Keratinocyte (primary cell): ENCODE measurements at regions not wholly inside any gene's neighbourhood (a gene's known extent, or its start where the extent isn't known, plus 50 kb on each side); places are given as distances from the start of the nearest gene placed in this dataset.
"Not testable (repeated sequence)": the region's sequence is repeated elsewhere in the genome, so short reads cannot be mapped to it uniquely, and the experiment has no call there.

Experiments
- DNase-seq: peaks from one replicate; pipeline ENCODE4 v3.0.0-alpha.2; 2011; ENCODE audit warnings: low read depth, missing footprints, low spot score
- FAIRE-seq: peaks from 2 replicates; lab custom pipeline; 2011; peaks lifted over from hg19 to GRCh38; lab: Jason Lieb, UNC
- H2AFZ ChIP-seq: 2 replicates; pipeline ENCODE4 v1.6.0; 2012; ENCODE audit warnings: low read length, control low read depth, inconsistent platforms; ENCODE audit not compliant: control insufficient read depth
- H3K27ac ChIP-seq: 2 replicates; pipeline ENCODE4 v1.5.1; 2011; ENCODE audit warnings: low read length; ENCODE audit not compliant: control insufficient read depth, insufficient read depth
- H3K27me3 ChIP-seq: 3 replicates; pipeline ENCODE4 v1.6.0; 2011; ENCODE audit warnings: low read length; ENCODE audit not compliant: control insufficient read depth, insufficient read depth; ENCODE audit errors: extremely low read depth
- H3K36me3 ChIP-seq, 2 experiments: 2 replicates in 1 of 2; 3 replicates in 1 of 2; pipeline ENCODE4 v1.5.1; 2011; ENCODE audit warnings: low read length in 2 of 2, mild to moderate bottlenecking in 1 of 2; ENCODE audit not compliant: control insufficient read depth in 2 of 2, insufficient read depth in 2 of 2; ENCODE audit errors: extremely low read depth in 1 of 2
- H3K4me1 ChIP-seq: 3 replicates; pipeline ENCODE4 v1.5.1; 2011; ENCODE audit warnings: low read length; ENCODE audit not compliant: control insufficient read depth, insufficient read depth; ENCODE audit errors: extremely low read depth
- H3K4me2 ChIP-seq: 3 replicates; pipeline ENCODE4 v1.6.0; 2011; ENCODE audit warnings: low read depth, low read length; ENCODE audit not compliant: control insufficient read depth, insufficient read depth; ENCODE audit errors: extremely low read depth
- H3K4me3 ChIP-seq, 3 experiments: fragments of 200-600 bp in 1 of 3; sonication (generic) in 1 of 3; 2 replicates in 2 of 3; 3 replicates in 1 of 3; pipeline ENCODE4 v1.5.1; 2011 to 2016; ENCODE audit warnings: low read length in 3 of 3, mild to moderate bottlenecking in 3 of 3, control low read depth in 2 of 3, inconsistent platforms in 1 of 3, low read depth in 1 of 3, mixed read lengths in 1 of 3, mixed run types in 1 of 3, moderate library complexity in 1 of 3; ENCODE audit not compliant: control insufficient read depth in 2 of 3, insufficient read depth in 2 of 3; ENCODE audit errors: extremely low read depth in 1 of 3
- H3K79me2 ChIP-seq: 2 replicates; pipeline ENCODE4 v1.6.0; 2012; ENCODE audit warnings: low read length; ENCODE audit not compliant: control insufficient read depth, insufficient read depth
- H3K9ac ChIP-seq: 3 replicates; pipeline ENCODE4 v1.6.0; 2011; ENCODE audit warnings: low read length; ENCODE audit not compliant: control insufficient read depth, insufficient read depth; ENCODE audit errors: extremely low read depth
- H3K9me1 ChIP-seq: 3 replicates; pipeline ENCODE4 v1.6.0; 2011; ENCODE audit warnings: low read length; ENCODE audit not compliant: control insufficient read depth, insufficient read depth; ENCODE audit errors: extremely low read depth
- H3K9me3 ChIP-seq: 2 replicates; pipeline ENCODE4 v1.5.1; 2012; ENCODE audit warnings: low read depth, low read length; ENCODE audit not compliant: control insufficient read depth
- H4K20me1 ChIP-seq: 3 replicates; pipeline ENCODE4 v1.6.0; 2011; ENCODE audit warnings: low read length; ENCODE audit not compliant: control insufficient read depth, insufficient read depth; ENCODE audit errors: extremely low read depth
- CTCF ChIP-seq, 3 experiments: IDR thresholded peaks in 1 of 3; conservative IDR thresholded peaks in 1 of 3; optimal IDR thresholded peaks in 1 of 3; 2 replicates in 2 of 3; 3 replicates in 1 of 3; pipeline versions ENCODE3 to v1.5.1; 2011; ENCODE audit warnings: low read length in 3 of 3, mild to moderate bottlenecking in 3 of 3, moderate library complexity in 2 of 3, control low read depth in 1 of 3, inconsistent platforms in 1 of 3; ENCODE audit not compliant: insufficient read depth in 2 of 3; ENCODE audit errors: extremely low read depth in 1 of 3
- EZH2 ChIP-seq: IDR thresholded peaks from one replicate; pipeline ENCODE4 v1.6.1; 2012; ENCODE audit warnings: inconsistent platforms, mild to moderate bottlenecking, low read length, moderate library complexity
- dilution Hi-C: fragments of 300-500 bp; cut with MboI; formaldehyde crosslinking; loops from one replicate; pipeline ENCODE4 v1.7.0; 2020; ENCODE audit warnings: low sequenced_read_pairs; ENCODE audit not compliant: extremely low pct_ligation_motif_present

- no peaks in the 10 kb centered on the region for H4K20me1 ChIP-seq
- FAIRE-seq (no peak), DNase-seq (no peak)
- H3K9me3 ChIP-seq, result no peaks in the 10 kb centered on the region
- no peak for TF ChIP-seq EZH2
- no peak for TF ChIP-seq CTCF (optimal IDR thresholded peaks at IDR 0.05 in 1 of 3, IDR thresholded peaks at IDR 0.05 in 1 of 3, conservative IDR thresholded peaks at IDR 0.05 in 1 of 3; ENCODE audit: extremely low read depth in 1 of 3, insufficient read depth in 2 of 3, low read length in 3 of 3)
- H3K27me3 ChIP-seq, result no peaks in the 10 kb centered on the region
- no peak overlapping the region for H3K4me3 ChIP-seq
- H2AFZ ChIP-seq, result no peak overlapping the region
- no peak overlapping the region for H3K9ac ChIP-seq
- no peaks in the 10 kb centered on the region for H3K36me3 ChIP-seq
- dilution Hi-C loops, result no loop called here
- no peak overlapping the region for H3K4me2 ChIP-seq
- H3K79me2 ChIP-seq, result no peaks in the 10 kb centered on the region
- H3K27ac ChIP-seq, result no peak overlapping the region
- H3K4me1 ChIP-seq, result no peaks in the 10 kb centered on the region
- no peaks in the 10 kb centered on the region for H3K9me1 ChIP-seq
These were observed 1277.0 kb upstream of the SLC39A10 start for GRCh38 chr2:194380011-194380410.

GRCh38 chr2:194367390-194367789 is 1289.6 kb upstream of the SLC39A10 start:
- H3K4me3 ChIP-seq, H3K79me2 ChIP-seq, dilution Hi-C loops, H3K9me1 ChIP-seq, H3K9me3 ChIP-seq, FAIRE-seq, H3K4me1 ChIP-seq, H3K27me3 ChIP-seq, H3K27ac ChIP-seq, H3K36me3 ChIP-seq, H3K9ac ChIP-seq, H3K4me2 ChIP-seq, H2AFZ ChIP-seq, H4K20me1 ChIP-seq, DNase-seq: not testable (repeated sequence)

GRCh38 chr2:194363878-194364277 is 1293.1 kb upstream of the SLC39A10 start:
- Histone ChIP-seq H3K27me3 (no peaks in the 10 kb centered on the region), H2AFZ (no peak overlapping the region), H3K36me3 (no peaks in the 10 kb centered on the region), H3K9ac (no peak overlapping the region), H3K4me1 (no peaks in the 10 kb centered on the region), H3K9me3 (no peaks in the 10 kb centered on the region), H3K4me3 (no peak overlapping the region), H3K9me1 (no peaks in the 10 kb centered on the region), H3K4me2 (no peak overlapping the region), H3K27ac (no peak overlapping the region), H4K20me1 (no peaks in the 10 kb centered on the region), H3K79me2 (no peaks in the 10 kb centered on the region)
- dilution Hi-C loops, result no loop called here
- TF ChIP-seq CTCF (optimal IDR thresholded peaks at IDR 0.05 in 1 of 3, IDR thresholded peaks at IDR 0.05 in 1 of 3, conservative IDR thresholded peaks at IDR 0.05 in 1 of 3; ENCODE audit: extremely low read depth in 1 of 3, insufficient read depth in 2 of 3, low read length in 3 of 3), result no peak
- TF ChIP-seq EZH2, result no peak
- FAIRE-seq, result no peak
- no peak for DNase-seq
